GM12891 (cell line): ENCODE measurements at regions not wholly inside any gene's neighbourhood (a gene's known extent, or its start where the extent isn't known, plus 50 kb on each side); places are given as distances from the start of the nearest gene placed in this dataset.

Experiments
- PAX5 ChIP-seq: IDR thresholded peaks from 2 replicates; pipeline ENCODE4 v1.6.1; 2011; ENCODE audit warnings: low read length, moderate library complexity, mild to moderate bottlenecking; ENCODE audit not compliant: insufficient read depth, severe bottlenecking
- POLR2A ChIP-seq: IDR thresholded peaks from 2 replicates; pipeline ENCODE4 v1.6.1; 2011; ENCODE audit warnings: low read depth, low read length, control low read depth
- POLR2AphosphoS5 ChIP-seq: IDR thresholded peaks from 2 replicates; pipeline ENCODE4 v1.6.1; 2011; ENCODE audit warnings: low read depth, low read length, control low read depth
- POU2F2 ChIP-seq: IDR thresholded peaks from 2 replicates; pipeline ENCODE4 v1.6.1; 2011; ENCODE audit warnings: low read depth, mild to moderate bottlenecking, control low read depth, low read length, moderate library complexity
- SPI1 ChIP-seq: IDR thresholded peaks from 2 replicates; pipeline ENCODE4 v1.6.1; 2011; ENCODE audit warnings: low read depth, low read length, control low read depth
- TAF1 ChIP-seq: IDR thresholded peaks from 2 replicates; pipeline ENCODE4 v1.6.1; 2011; ENCODE audit warnings: low read depth, low read length, control low read depth

DNA sequence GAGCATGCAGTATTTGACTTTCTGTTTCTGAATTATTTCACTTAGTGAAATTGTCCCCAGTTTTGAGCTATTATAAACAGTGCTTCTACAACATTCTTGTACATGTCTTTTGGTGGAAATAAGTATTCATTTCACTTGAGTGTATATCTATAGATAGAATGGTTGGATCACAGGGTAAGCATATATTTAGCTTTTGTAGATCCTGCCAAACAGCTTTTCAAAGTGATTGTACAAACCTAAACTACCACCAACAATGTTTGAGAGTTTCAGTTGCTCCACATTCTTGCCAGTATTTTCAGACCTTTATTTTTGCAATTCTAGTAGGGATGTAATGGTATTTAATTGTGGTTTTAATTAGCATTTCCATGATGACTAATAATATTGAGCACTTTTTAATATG lies 91.6 kb downstream of the CCT6B start:
- TF ChIP-seq TAF1: no peak
- no peak for TF ChIP-seq POLR2AphosphoS5
- TF ChIP-seq POLR2A: no peak
- TF ChIP-seq SPI1: no peak
- TF ChIP-seq POU2F2: no peak
- TF ChIP-seq PAX5: no peak
